ENCODE measurements at regions not wholly inside any gene's neighbourhood (a gene's known extent, or its start where the extent isn't known, plus 50 kb on each side); places are given as distances from the start of the nearest gene placed in this dataset.

DNA sequence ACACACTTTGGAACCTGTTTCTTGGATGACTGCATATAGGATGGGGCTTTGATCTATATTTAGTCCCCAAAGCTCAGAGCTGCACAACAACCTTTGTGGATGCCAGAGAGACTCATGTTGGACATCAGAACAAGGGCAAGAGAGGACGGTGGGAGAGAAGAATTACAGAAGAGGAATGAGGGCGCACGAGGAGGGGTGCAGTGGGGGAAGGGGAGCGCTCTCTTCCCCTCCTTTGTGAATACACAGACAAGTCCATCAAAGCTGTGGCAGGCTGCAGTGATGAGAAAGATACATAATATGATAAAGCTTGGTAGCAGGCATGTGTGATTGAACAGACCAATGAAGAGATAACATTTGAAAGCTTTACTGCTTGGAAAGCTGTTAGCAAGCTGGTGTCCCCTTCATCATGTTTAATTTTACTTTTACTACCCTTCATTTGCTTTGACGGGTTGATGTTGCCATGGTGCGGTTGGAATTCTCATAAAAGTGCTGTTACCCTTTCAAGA, 857.8 kb downstream of the KCNMA1 start:
- peaks cover 6% of the 10 kb centered on the region; the same call in 1 of the 2 replicates for H3K27me3 ChIP-seq (ENCODE audit: insufficient read depth, low read length)
- no peak overlapping the region for H3K4me2 ChIP-seq (ENCODE audit: low read length)
- ATAC-seq: no peak
- no peaks in the 10 kb centered on the region for H3K9me3 ChIP-seq (ENCODE audit: control insufficient read depth in 1 of 2, insufficient read depth in 1 of 2, low read depth in 1 of 2, low read length in 2 of 2)
- H3K4me3 ChIP-seq (replicated peaks in 1 of 2; ENCODE audit: low read depth in 1 of 2, low read length in 2 of 2): no peak overlapping the region
- no peaks in the 10 kb centered on the region for H3K36me3 ChIP-seq (ENCODE audit: control insufficient read depth in 1 of 2, insufficient read depth in 2 of 2, low read length in 2 of 2)
- intact Hi-C loops (cut with micrococcal nuclease): no loop called here
- DNase-seq (ENCODE audit: low read depth, low spot score): no peak
- no peaks in the 10 kb centered on the region for H4K20me1 ChIP-seq (ENCODE audit: insufficient read depth)
- RAD21 ChIA-PET (ENCODE audit: low non-redundant PET in 1 of 2, low total read pairs in 2 of 2, uncharacterized antibody in 2 of 2, unreplicated experiment in 2 of 2): no interaction called here
- no peaks in the 10 kb centered on the region for H3K9me2 ChIP-seq (ENCODE audit: insufficient read depth)
- TF ChIP-seq CEBPB (IDR thresholded peaks at IDR 0.05; ENCODE audit: low read depth): no peak
- no peak for TF ChIP-seq ZFX (IDR thresholded peaks at IDR 0.05)
- H3K4me1 ChIP-seq (ENCODE audit: control insufficient read depth in 1 of 2, insufficient read depth in 2 of 2, low read length in 2 of 2): no peaks in the 10 kb centered on the region
- POLR2A ChIA-PET: no interaction called here
- CTCF ChIA-PET: no interaction called here
- H3K27ac ChIP-seq (ENCODE audit: low read depth, low read length): no peak overlapping the region
- no peak overlapping the region for H2AFZ ChIP-seq (ENCODE audit: low read depth, low read length, poor library complexity, severe bottlenecking)
- H3K9ac ChIP-seq (ENCODE audit: low read length): no peak overlapping the region
- BruUV-seq (replicated peaks): no TSS peak
- H3K79me2 ChIP-seq (ENCODE audit: insufficient read depth, low read length): no peaks in the 10 kb centered on the region

- Histone ChIP-seq H3K36me3 (ENCODE audit: control insufficient read depth in 1 of 2, insufficient read depth in 2 of 2, low read length in 2 of 2) (no peaks in the 10 kb centered on the region), H3K27me3 (ENCODE audit: insufficient read depth, low read length) (peaks cover 6% of the 10 kb centered on the region; the same call in 1 of the 2 replicates), H3K9ac (ENCODE audit: low read length) (no peak overlapping the region), H3K9me3 (ENCODE audit: control insufficient read depth in 1 of 2, insufficient read depth in 1 of 2, low read depth in 1 of 2, low read length in 2 of 2) (no peaks in the 10 kb centered on the region), H3K27ac (ENCODE audit: low read depth, low read length) (no peak overlapping the region), H3K4me3 (replicated peaks in 1 of 2; ENCODE audit: low read depth in 1 of 2, low read length in 2 of 2) (no peak overlapping the region), H3K4me2 (ENCODE audit: low read length) (no peak overlapping the region), H3K4me1 (ENCODE audit: control insufficient read depth in 1 of 2, insufficient read depth in 2 of 2, low read length in 2 of 2) (no peaks in the 10 kb centered on the region), H2AFZ (ENCODE audit: low read depth, low read length, poor library complexity, severe bottlenecking) (no peak overlapping the region), H3K79me2 (ENCODE audit: insufficient read depth, low read length) (no peaks in the 10 kb centered on the region), H4K20me1 (ENCODE audit: insufficient read depth) (no peaks in the 10 kb centered on the region), H3K9me2 (ENCODE audit: insufficient read depth) (no peaks in the 10 kb centered on the region)
- BruUV-seq (replicated peaks): no TSS peak
- ATAC-seq: no peak
- intact Hi-C loops (cut with micrococcal nuclease): no loop called here
- ChIA-PET CTCF (no interaction called here), RAD21 (ENCODE audit: low non-redundant PET in 1 of 2, low total read pairs in 2 of 2, uncharacterized antibody in 2 of 2, unreplicated experiment in 2 of 2) (no interaction called here), POLR2A (no interaction called here)
- TF ChIP-seq ZFX (IDR thresholded peaks at IDR 0.05) (no peak), EZH2 (IDR thresholded peaks at IDR 0.05) (no peak), EZH2phosphoT487 (IDR thresholded peaks at IDR 0.05; ENCODE audit: borderline replicate concordance) (no peak), CBX3 (IDR thresholded peaks at IDR 0.05; ENCODE audit: low read depth) (no peak), ELF1 (IDR thresholded peaks at IDR 0.05; ENCODE audit: borderline replicate concordance, low read depth) (no peak), POLR2AphosphoS5 (IDR thresholded peaks at IDR 0.05; ENCODE audit: low read depth, low read length) (no peak), ZBTB33 (IDR thresholded peaks at IDR 0.05; ENCODE audit: extremely low read depth, insufficient replicate concordance, low read length) (no peak), CTCF (IDR thresholded peaks at IDR 0.05 in 2 of 3, conservative IDR thresholded peaks at IDR 0.05 in 1 of 3; ENCODE audit: borderline replicate concordance in 1 of 3, insufficient read depth in 1 of 3, low read depth in 2 of 3, low read length in 2 of 3) (no peak), SIN3A (IDR thresholded peaks at IDR 0.05; ENCODE audit: low read depth) (no peak), ATF3 (IDR thresholded peaks at IDR 0.05) (no peak), POLR2A (IDR thresholded peaks at IDR 0.05; ENCODE audit: borderline replicate concordance, extremely low read depth, insufficient read depth, insufficient read length) (no peak)
- DNase-seq (ENCODE audit: low read depth, low spot score): no peak
Measured at GRCh38 chr10:76778914-76779795, 858.5 kb downstream of the KCNMA1 start.
